GM19372 (cell line): ENCODE measurements at regions not wholly inside any gene's neighbourhood (a gene's known extent, or its start where the extent isn't known, plus 50 kb on each side); places are given as distances from the start of the nearest gene placed in this dataset.

Experiments used
- ATAC-seq: cut with Tn5 transposase; IDR thresholded peaks from one replicate; pipeline ENCODE4 v1.9.1; 2021; ENCODE audit warnings: mild to moderate bottlenecking, low read depth, moderate library complexity; ENCODE audit not compliant: unreplicated experiment

DNA sequence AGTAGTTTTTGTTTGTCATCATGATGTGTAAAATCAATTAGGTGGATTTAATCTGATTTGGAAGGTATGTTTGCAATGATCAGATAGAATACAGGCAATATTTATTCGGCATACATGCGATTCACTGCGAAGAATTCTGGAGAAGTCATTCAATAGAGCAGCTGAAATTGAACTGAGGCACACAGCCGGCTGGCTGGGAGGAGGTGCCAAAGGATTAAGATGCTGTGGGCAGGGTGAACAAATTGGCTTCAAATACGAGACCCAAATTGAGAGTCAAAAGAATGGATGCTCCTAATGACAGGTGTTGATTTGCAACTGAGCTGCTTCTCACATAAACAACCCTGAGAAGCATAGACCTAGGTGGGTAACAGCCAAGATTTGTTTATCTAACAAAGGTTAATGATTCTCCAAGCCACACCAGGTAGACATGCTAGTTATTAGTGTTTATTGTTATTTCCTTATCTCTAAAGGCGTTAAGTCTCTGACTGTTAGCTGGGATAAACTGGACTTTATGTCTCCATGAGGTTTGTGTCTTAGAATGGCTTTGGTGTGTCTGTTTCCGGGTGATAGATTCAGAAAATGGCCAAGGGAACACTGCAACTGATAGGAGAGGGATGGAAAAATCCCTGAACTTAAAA is 55.3 kb upstream of the CLINT1 start:
- no peak for ATAC-seq

- ATAC-seq = no peak
These were observed 54.6 kb upstream of the CLINT1 start for GRCh38 chr5:157913575-157913974.

GRCh38 chr5:157912621-157913325 is 53.8 kb upstream of the CLINT1 start:
- peak; percentile 87 for ATAC-seq

DNA sequence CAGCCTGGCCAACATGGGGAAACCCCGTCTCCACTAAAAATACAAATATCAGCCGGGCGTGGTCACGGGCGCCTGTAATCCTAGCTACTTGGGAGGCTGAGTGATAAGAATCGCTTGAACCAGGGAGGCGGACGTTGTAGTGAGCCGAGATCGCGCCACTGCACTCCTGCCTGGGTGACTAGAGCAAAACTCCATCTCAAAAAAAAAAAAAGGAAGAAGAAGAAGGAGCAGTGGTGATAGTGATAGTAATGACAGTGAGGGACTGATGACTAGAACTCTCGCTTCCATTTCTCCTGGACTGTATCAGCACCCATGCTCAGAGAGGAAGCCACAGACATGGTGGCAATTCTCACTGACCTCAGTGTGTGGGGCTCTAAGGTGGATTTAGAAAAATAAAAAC is 52.6 kb upstream of the CLINT1 start:
- no peak for ATAC-seq
